ENCODE measurements at regions not wholly inside any gene's neighbourhood (a gene's known extent, or its start where the extent isn't known, plus 50 kb on each side); places are given as distances from the start of the nearest gene placed in this dataset.

- intact Hi-C loops (cut with micrococcal nuclease): no loop called here
- no peaks in the 10 kb centered on the region for H3K4me1 ChIP-seq (ENCODE audit: control insufficient read depth in 1 of 2, insufficient read depth in 2 of 2, low read length in 2 of 2)
- no peak overlapping the region for H3K27ac ChIP-seq (ENCODE audit: low read depth in 1 of 2, low read length in 2 of 2)
- no peaks in the 10 kb centered on the region for H3K27me3 ChIP-seq (ENCODE audit: control insufficient read depth in 2 of 2, insufficient read depth in 2 of 2, low read length in 2 of 2)
- Mint-ChIP-seq H3K27ac (no peak overlapping the region), H3K9me3 (peaks cover 0 to 1% (median 0%) of the 10 kb centered on the region in 7 donors), H3K36me3 (no peaks in the 10 kb centered on the region), H3K4me1 (peaks cover 11% of the 10 kb centered on the region), H3K27me3 (ENCODE audit: low read depth in 3 of 3) (peaks cover 0 to 9% (median 3%) of the 10 kb centered on the region in 3 donors), H3K4me3 (no peak overlapping the region)
- H2AFZ ChIP-seq (ENCODE audit: insufficient read depth, low read depth, low read length, poor library complexity, severe bottlenecking): no peak overlapping the region
- H3K36me3 ChIP-seq (replicated peaks in 1 of 2; ENCODE audit: control insufficient read depth in 1 of 2, insufficient read depth in 2 of 2, low read length in 2 of 2): no peaks in the 10 kb centered on the region
- no peak overlapping the region for H3K9ac ChIP-seq (ENCODE audit: insufficient read depth, low read length, poor library complexity, severe bottlenecking)
- H3K4me2 ChIP-seq (replicated peaks; ENCODE audit: extremely low read depth, low read length, poor library complexity, severe bottlenecking): no peak overlapping the region
- TF ChIP-seq CTCF (IDR thresholded peaks at IDR 0.05): no peak
- no peaks in the 10 kb centered on the region for H3K79me2 ChIP-seq (ENCODE audit: insufficient read depth, low read length)
- no peaks in the 10 kb centered on the region for H3K9me3 ChIP-seq (replicated peaks in 1 of 2; ENCODE audit: control insufficient read depth in 1 of 2, insufficient read depth in 1 of 2, low read length in 2 of 2)
- DNase-seq: no peak
- no peak overlapping the region for H3K4me3 ChIP-seq (replicated peaks in 1 of 3; ENCODE audit: low read depth in 2 of 3, low read length in 3 of 3)
- no peaks in the 10 kb centered on the region for H4K20me1 ChIP-seq (ENCODE audit: insufficient read depth, low read length)
Observed at GRCh38 chr5:168169791-168170190, 121.7 kb upstream of the WWC1 start.

- Histone ChIP-seq H3K9ac (ENCODE audit: insufficient read depth, low read length, poor library complexity, severe bottlenecking) (no peak overlapping the region), H3K4me3 (replicated peaks in 1 of 3; ENCODE audit: low read depth in 2 of 3, low read length in 3 of 3) (no peak overlapping the region), H3K27ac (ENCODE audit: low read depth in 1 of 2, low read length in 2 of 2) (no peak overlapping the region), H3K36me3 (replicated peaks in 1 of 2; ENCODE audit: control insufficient read depth in 1 of 2, insufficient read depth in 2 of 2, low read length in 2 of 2) (no peaks in the 10 kb centered on the region), H3K4me1 (ENCODE audit: control insufficient read depth in 1 of 2, insufficient read depth in 2 of 2, low read length in 2 of 2) (peaks cover 0 to 2% of the 10 kb centered on the region in 2 donors), H3K4me2 (replicated peaks; ENCODE audit: extremely low read depth, low read length, poor library complexity, severe bottlenecking) (no peak overlapping the region), H2AFZ (ENCODE audit: insufficient read depth, low read depth, low read length, poor library complexity, severe bottlenecking) (no peak overlapping the region), H4K20me1 (ENCODE audit: insufficient read depth, low read length) (no peaks in the 10 kb centered on the region), H3K27me3 (ENCODE audit: control insufficient read depth in 2 of 2, insufficient read depth in 2 of 2, low read length in 2 of 2) (no peaks in the 10 kb centered on the region), H3K79me2 (ENCODE audit: insufficient read depth, low read length) (no peaks in the 10 kb centered on the region), H3K9me3 (replicated peaks in 1 of 2; ENCODE audit: control insufficient read depth in 1 of 2, insufficient read depth in 1 of 2, low read length in 2 of 2) (no peaks in the 10 kb centered on the region)
- WGBS (ENCODE audit: insufficient coverage): 90% methylated on average over 5 of the region's 15 CpGs
- no peak for DNase-seq
- Mint-ChIP-seq H3K9me3 (peaks cover 0 to 2% (median 0%) of the 10 kb centered on the region in 7 donors), H3K4me3 (no peak overlapping the region), H3K27me3 (ENCODE audit: low read depth in 3 of 3) (peaks cover 0 to 6% (median 1%) of the 10 kb centered on the region in 3 donors), H3K27ac (no peak overlapping the region), H3K36me3 (no peaks in the 10 kb centered on the region), H3K4me1 (peaks cover 8% of the 10 kb centered on the region)
- TF ChIP-seq CTCF (IDR thresholded peaks at IDR 0.05): no peak
- intact Hi-C loops (cut with micrococcal nuclease): no loop called here
Observed at GRCh38 chr5:168171901-168172759, 119.3 kb upstream of the WWC1 start.

All from CD14-positive monocyte (primary cell).